ENCODE measurements at regions not wholly inside any gene's neighbourhood (a gene's known extent, or its start where the extent isn't known, plus 50 kb on each side); places are given as distances from the start of the nearest gene placed in this dataset.

GRCh38 chr13:31046711-31047279 is 114.3 kb downstream of the TEX26 start:
- TF ChIP-seq CTCF (IDR thresholded peaks at IDR 0.05): no peak
- TF ChIP-seq POLR2AphosphoS5 (IDR thresholded peaks at IDR 0.05): no peak
